HUES64 (cell line): ENCODE measurements at regions not wholly inside any gene's neighbourhood (a gene's known extent, or its start where the extent isn't known, plus 50 kb on each side); places are given as distances from the start of the nearest gene placed in this dataset.

Source experiments
- H3K27ac ChIP-seq: 2 replicates; pipeline ENCODE4 v1.7.0; 2013; ENCODE audit warnings: low read depth, low read length, inconsistent platforms
- H3K27me3 ChIP-seq: 2 replicates; pipeline ENCODE4 v1.6.1; 2013; ENCODE audit warnings: mild to moderate bottlenecking, low read length; ENCODE audit not compliant: insufficient read depth
- H3K36me3 ChIP-seq: 2 replicates; pipeline ENCODE4 v1.6.1; 2013; ENCODE audit warnings: mild to moderate bottlenecking, low read length; ENCODE audit not compliant: insufficient read depth
- H3K4me1 ChIP-seq: 2 replicates; pipeline ENCODE4 v1.6.1; 2013; ENCODE audit warnings: mild to moderate bottlenecking, low read length, moderate library complexity; ENCODE audit not compliant: insufficient read depth
- H3K4me3 ChIP-seq: 2 replicates; pipeline ENCODE4 v1.5.1; 2013; ENCODE audit warnings: mild to moderate bottlenecking, low read length, moderate library complexity
- H3K9ac ChIP-seq: 2 replicates; pipeline ENCODE4 v1.6.1; 2013; ENCODE audit warnings: mild to moderate bottlenecking, low read depth, low read length
- H3K9me3 ChIP-seq: 2 replicates; pipeline ENCODE4 v1.6.1; 2013; ENCODE audit warnings: low read depth, low read length; ENCODE audit not compliant: insufficient read depth
- WGBS: fragments of 150-250, 120-280 bp; methylation state at CpG from one replicate; pipeline ENCODE4 v1.1.7; 2013; ENCODE audit warnings: missing lambda C conversion rate; 5-methylcytosine and 5-hydroxymethylcytosine counted together

DNA sequence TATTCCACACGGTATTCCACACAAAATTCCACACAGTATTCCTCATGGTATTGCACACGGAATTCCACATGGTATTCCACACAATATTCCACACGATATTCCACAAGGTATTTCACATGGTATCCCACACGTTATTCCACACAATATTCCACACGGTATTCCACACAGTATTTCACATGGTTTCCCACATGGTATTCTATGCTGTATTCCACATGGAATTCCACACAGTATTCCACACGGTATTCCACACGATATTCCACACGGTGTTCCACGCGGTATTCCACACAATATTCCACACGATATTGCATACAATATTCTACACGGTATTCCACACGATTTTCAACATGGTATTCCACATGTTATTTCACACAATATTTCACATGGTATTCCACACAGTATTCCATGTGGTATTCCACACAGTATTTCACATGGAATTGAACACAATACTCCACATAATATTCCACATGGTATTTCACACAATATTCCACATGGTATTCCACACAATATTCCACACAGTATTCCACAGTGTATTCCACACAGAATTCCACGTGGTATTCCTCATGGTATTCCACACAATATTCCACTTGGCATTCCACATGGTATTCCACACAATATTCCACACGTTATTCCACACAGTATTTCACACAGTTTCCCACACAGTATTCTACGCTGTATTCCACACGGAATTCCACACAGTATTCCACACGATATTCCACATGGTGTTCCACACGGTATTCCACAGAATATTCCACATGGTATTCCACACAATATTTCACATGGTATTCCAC lies 136.0 kb upstream of the CHST15 start:
- 86% methylated on average over 19 of the region's 19 CpGs for WGBS
- Histone ChIP-seq H3K27ac (no peak overlapping the region), H3K27me3 (no peaks in the 10 kb centered on the region), H3K36me3 (no peaks in the 10 kb centered on the region), H3K4me3 (no peak overlapping the region), H3K9ac (no peak overlapping the region), H3K4me1 (no peaks in the 10 kb centered on the region), H3K9me3 (peaks cover 33% of the 10 kb centered on the region)

DNA sequence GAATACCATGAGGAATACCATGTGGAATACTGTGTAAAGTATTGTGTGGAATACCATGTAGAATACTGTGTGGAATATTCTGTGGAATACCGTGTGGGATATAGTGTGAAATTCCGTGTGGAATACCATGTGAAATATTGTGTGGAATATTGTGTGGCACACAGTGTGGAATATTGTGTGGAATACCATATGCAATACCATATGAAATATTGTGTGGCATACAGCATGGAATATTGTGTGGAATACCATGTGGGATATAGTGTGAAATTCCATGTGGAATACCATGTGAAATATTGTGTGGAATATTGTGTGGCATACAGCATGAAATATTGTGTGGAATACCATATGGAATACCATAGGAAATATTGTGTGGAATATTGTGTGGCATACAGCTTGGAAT lies 135.1 kb upstream of the CHST15 start:
- peaks cover 33% of the 10 kb centered on the region for H3K9me3 ChIP-seq
- H3K9ac ChIP-seq: no peak overlapping the region
- 82% methylated on average over 2 of the region's 2 CpGs for WGBS
- H3K4me3 ChIP-seq: no peak overlapping the region
- H3K27me3 ChIP-seq: no peaks in the 10 kb centered on the region
- no peaks in the 10 kb centered on the region for H3K36me3 ChIP-seq
- H3K4me1 ChIP-seq: no peaks in the 10 kb centered on the region
- no peak overlapping the region for H3K27ac ChIP-seq

DNA sequence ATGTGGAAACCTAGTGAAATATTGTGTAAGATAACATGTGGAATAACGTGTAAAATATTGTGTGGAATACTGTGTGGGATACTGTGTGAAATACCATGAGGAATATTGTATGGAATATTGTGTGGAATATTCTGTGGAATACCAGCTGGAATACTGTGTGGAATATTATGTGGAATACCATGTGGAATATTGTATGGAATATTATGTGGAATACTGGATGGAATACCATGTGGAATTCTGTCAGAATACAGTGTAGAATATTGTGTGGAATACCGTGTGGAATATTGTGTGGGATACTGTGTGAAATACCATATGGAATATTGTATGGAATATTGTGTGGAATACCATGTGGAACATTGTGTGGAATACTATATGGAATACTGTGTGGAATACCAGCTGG lies 134.6 kb upstream of the CHST15 start:
- Histone ChIP-seq H3K9ac (no peak overlapping the region), H3K36me3 (no peaks in the 10 kb centered on the region), H3K27me3 (no peaks in the 10 kb centered on the region), H3K27ac (no peak overlapping the region), H3K4me3 (no peak overlapping the region), H3K9me3 (peaks cover 33% of the 10 kb centered on the region), H3K4me1 (no peaks in the 10 kb centered on the region)
- WGBS: 88% methylated on average over 2 of the region's 2 CpGs

DNA sequence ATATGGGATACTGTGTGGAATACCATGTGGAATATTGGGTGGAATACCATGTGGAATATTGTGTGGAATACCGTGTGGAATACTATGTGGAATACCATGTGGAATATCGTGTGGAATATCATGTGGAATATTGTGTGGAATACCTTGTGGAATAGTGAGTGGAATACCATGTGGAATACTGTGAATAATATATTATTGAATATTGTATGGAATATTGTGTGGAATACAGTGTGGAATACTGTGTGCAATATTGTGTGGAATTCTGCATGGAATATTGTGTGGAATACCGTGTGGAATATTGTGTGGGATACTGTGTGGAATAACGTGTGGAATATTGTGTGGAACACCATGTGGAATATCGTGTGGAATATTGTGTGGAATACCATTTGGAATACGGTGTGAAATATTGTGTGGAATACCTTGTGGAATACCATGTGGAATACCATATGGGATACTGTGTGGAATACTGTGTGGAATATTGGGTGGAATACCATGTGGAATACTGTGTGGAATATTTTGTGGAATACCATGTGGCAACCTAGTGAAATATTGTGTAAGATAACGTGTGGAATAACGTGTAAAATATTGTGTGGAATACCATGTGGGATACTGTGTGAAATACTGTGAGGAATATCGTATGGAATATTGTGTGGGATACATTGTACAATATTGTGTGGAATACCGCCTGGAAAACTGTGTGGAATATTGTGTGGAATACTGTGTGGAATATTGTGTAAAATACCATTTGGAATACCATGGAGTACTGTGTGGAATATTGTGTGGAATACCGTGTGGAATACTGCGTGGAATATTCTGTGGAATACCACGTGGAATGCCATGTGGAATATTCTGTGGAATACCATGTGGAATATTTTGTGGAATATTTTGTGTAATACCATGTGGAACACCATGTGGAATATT lies 133.9 kb upstream of the CHST15 start:
- no peaks in the 10 kb centered on the region for H3K27me3 ChIP-seq
- no peaks in the 10 kb centered on the region for H3K4me1 ChIP-seq
- H3K4me3 ChIP-seq: no peak overlapping the region
- no peak overlapping the region for H3K9ac ChIP-seq
- H3K36me3 ChIP-seq: no peaks in the 10 kb centered on the region
- H3K27ac ChIP-seq: no peak overlapping the region
- WGBS: 74% methylated on average over 13 of the region's 13 CpGs
- H3K9me3 ChIP-seq: peaks cover 33% of the 10 kb centered on the region

DNA sequence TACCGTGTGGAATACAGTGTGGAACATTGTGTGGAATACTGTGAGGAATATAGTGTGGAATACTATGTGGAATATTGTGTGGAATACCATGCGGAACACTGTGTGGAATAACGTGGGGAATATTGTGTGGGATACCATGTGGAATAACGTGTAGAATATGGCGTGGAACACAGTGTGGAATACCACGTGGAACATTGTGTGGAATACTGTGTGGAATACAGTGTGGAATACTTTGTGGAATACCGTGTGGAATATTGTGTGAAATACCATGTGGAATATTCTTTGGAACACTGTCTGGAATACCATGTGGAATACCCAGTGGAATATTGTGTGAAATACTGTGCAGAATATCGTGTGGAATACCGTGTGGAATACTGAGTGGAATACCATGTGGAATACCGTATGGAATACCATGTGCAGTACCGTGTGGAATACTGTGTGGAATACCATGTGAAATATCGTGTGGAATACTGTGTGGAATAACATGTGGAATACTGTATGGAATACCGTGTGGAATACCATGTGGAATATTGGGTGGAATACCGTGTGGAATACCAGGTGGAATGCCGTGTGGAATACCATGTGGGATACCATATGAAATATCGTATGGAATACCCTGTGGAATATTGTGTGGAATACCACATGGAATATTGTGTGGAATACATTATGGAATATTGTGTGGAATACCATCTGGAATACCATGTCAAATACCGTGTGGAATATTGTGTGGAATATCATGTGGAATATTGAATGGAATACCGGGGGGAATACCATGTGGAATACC lies 133.1 kb upstream of the CHST15 start:
- H3K27ac ChIP-seq: no peak overlapping the region
- no peak overlapping the region for H3K4me3 ChIP-seq
- H3K9ac ChIP-seq: no peak overlapping the region
- 87% methylated on average over 18 of the region's 18 CpGs for WGBS
- H3K9me3 ChIP-seq: peaks cover 33% of the 10 kb centered on the region
- H3K27me3 ChIP-seq: no peaks in the 10 kb centered on the region
- H3K36me3 ChIP-seq: no peaks in the 10 kb centered on the region
- H3K4me1 ChIP-seq: no peaks in the 10 kb centered on the region

DNA sequence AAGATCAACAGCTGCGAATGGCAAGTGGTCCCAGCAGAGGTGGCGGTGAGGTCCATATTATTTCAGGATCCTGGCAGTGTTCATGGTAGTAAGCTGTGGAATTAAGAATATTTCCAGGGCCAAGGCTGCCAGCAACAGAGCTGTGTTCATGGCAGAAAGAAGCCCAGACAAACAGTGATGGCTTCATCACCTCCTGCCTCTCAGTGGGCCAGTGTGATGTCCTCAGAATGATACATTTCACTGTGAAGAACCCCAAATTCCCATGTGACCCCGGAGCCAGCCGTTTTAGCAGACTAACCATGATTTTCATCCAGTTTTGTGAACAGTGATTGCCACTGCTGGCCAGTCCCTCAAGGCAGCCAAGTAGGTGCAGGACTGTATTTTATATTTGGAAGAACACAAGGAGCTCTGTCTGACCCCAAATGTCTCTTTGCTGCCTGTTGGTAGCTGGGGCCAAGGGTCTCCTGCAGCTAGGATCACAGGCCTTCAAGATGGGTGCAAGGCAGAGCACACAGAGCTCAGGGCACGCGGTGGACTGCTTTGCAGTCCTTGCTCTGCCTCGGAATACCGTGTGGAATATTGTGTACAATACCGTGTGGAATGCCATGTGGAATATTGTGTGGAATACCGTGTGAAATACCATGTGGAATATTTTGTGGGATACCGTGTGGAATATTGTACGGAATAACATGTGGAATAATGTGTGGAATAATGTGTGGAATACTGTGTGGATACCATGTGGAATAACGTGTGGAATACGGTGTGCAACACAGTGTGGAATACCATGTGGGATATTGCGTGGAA lies 132.3 kb upstream of the CHST15 start:
- no peak overlapping the region for H3K27ac ChIP-seq
- no peak overlapping the region for H3K9ac ChIP-seq
- H3K36me3 ChIP-seq: no peaks in the 10 kb centered on the region
- WGBS: 91% methylated on average over 15 of the region's 15 CpGs
- no peak overlapping the region for H3K4me3 ChIP-seq
- H3K4me1 ChIP-seq: no peaks in the 10 kb centered on the region
- no peaks in the 10 kb centered on the region for H3K27me3 ChIP-seq
- H3K9me3 ChIP-seq: peaks cover 33% of the 10 kb centered on the region

DNA sequence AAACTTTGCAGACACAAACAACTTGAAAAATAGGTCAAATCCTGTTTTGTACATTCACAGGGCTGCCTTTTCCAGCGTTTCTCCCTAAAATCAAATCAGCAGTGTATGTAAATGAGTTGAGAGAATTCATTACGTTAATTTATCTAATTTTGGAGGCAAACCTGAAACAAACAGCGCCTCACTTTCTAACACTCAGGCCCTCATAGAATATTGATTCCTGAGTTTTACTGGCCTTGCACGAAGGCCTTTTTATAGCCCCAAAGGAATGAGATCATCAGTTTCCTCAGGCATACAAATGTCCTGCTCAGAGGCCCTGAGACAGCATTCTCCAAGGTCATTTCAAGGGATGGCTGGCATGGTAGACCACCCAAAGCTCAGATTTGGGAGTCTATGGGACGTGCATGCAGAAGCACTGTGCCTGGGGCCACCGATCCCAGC lies 131.7 kb upstream of the CHST15 start:
- H3K4me3 ChIP-seq: no peak overlapping the region
- H3K9ac ChIP-seq: no peak overlapping the region
- H3K9me3 ChIP-seq: peaks cover 30% of the 10 kb centered on the region
- H3K27ac ChIP-seq: no peak overlapping the region
- H3K36me3 ChIP-seq: no peaks in the 10 kb centered on the region
- H3K27me3 ChIP-seq: no peaks in the 10 kb centered on the region
- WGBS: 88% methylated on average over 6 of the region's 6 CpGs
- H3K4me1 ChIP-seq: no peaks in the 10 kb centered on the region

DNA sequence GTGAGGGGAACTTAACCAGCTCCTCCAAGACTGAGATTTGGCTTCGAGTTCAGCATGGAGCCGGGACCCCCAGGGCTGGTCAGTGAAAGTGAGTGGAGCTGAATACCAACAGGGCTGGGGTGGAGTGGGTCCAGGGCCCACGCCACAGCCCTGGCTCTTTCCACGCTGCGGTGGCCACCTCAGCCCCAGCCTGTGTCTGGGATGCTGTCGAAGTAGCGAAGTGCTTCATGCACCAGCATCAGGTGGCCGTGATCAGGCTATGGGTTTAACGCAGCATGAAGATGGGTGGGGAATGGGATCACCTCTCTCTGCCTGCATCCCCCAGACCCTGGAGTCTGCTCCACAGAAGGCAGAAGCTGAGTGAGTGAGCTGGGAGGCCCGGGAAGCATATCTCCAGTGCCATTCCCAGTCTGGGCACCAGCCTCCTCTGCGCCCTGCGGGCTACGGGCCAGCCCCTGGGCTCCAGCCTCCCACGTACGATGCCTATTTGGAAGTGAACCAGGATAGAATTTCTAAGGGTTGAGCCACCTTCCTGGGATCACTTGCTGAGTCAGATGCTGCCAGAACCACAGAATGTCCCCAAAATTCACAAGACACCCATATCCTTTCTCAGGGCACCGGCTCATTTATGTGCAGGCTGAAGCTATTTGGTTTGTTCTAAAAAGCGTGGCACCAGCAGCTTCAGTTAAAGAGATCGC lies 131.1 kb upstream of the CHST15 start:
- H3K27me3 ChIP-seq: no peaks in the 10 kb centered on the region
- WGBS: 93% methylated on average over 18 of the region's 18 CpGs
- no peak overlapping the region for H3K4me3 ChIP-seq
- no peaks in the 10 kb centered on the region for H3K36me3 ChIP-seq
- no peak overlapping the region for H3K27ac ChIP-seq
- H3K9ac ChIP-seq: no peak overlapping the region
- H3K9me3 ChIP-seq: peaks cover 24% of the 10 kb centered on the region
- no peaks in the 10 kb centered on the region for H3K4me1 ChIP-seq

DNA sequence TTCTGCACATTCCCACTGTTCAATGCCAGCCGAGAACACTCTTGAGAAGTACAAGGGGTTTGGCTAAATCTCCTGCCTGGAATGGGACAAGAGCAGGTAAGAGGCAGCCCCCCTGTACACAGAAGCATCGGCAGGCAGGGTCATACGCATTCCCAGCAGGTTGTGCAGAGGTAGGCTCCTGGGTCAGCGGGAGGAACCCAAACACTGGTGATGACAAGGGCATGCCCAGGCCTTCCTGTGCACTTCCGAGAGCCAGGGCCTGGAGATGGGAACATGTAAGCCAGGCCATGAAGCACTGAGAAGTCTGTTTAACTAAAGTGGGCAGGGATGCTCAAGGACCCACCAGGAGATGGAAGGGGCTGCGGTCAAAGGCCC lies 130.3 kb upstream of the CHST15 start:
- Histone ChIP-seq H3K9me3 (peaks cover 16% of the 10 kb centered on the region; the same call in 1 of the 2 replicates), H3K27ac (no peak overlapping the region), H3K4me1 (no peaks in the 10 kb centered on the region), H3K4me3 (no peak overlapping the region), H3K27me3 (no peaks in the 10 kb centered on the region), H3K9ac (no peak overlapping the region), H3K36me3 (no peaks in the 10 kb centered on the region)
- WGBS: 90% methylated on average over 6 of the region's 6 CpGs
